ENCODE measurements at regions not wholly inside any gene's neighbourhood (a gene's known extent, or its start where the extent isn't known, plus 50 kb on each side); places are given as distances from the start of the nearest gene placed in this dataset.

DNA sequence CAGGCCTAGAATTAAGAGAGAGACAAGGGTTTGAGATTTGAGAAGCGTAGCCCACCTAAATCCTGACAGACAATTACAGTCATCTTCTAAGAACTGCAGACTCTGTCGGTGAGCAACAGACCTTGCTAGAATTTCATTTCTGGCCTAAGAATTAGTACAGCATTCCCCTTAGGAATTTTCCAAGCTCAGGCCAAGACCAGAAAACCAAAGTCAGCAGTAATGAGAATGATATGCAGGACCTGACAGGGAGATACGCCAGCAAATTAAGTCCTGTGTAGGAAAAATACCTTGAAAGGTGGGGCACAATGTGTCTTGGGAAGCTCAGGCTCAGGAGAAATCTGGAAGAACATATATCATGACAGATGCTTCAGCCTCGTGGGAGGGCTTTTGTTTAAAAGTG, 52.7 kb upstream of the HERPUD2 start:
- DNase-seq, result no peak
- TF ChIP-seq, protein P1, sequence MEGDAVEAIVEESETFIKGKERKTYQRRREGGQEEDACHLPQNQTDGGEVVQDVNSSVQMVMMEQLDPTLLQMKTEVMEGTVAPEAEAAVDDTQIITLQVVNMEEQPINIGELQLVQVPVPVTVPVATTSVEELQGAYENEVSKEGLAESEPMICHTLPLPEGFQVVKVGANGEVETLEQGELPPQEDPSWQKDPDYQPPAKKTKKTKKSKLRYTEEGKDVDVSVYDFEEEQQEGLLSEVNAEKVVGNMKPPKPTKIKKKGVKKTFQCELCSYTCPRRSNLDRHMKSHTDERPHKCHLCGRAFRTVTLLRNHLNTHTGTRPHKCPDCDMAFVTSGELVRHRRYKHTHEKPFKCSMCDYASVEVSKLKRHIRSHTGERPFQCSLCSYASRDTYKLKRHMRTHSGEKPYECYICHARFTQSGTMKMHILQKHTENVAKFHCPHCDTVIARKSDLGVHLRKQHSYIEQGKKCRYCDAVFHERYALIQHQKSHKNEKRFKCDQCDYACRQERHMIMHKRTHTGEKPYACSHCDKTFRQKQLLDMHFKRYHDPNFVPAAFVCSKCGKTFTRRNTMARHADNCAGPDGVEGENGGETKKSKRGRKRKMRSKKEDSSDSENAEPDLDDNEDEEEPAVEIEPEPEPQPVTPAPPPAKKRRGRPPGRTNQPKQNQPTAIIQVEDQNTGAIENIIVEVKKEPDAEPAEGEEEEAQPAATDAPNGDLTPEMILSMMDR (IDR thresholded peaks at IDR 0.05; ENCODE audit: borderline replicate concordance), result no peak
- Histone ChIP-seq H3K9me3 (replicated peaks) (no peaks in the 10 kb centered on the region), H3K27me3 (ENCODE audit: low read depth) (no peaks in the 10 kb centered on the region), H3K4me1 (no peaks in the 10 kb centered on the region), H3K4me3 (no peak overlapping the region), H3K27ac (replicated peaks) (no peak overlapping the region), H3K36me3 (no peaks in the 10 kb centered on the region)
- intact Hi-C loops (cut with micrococcal nuclease), result no loop called here

DNA sequence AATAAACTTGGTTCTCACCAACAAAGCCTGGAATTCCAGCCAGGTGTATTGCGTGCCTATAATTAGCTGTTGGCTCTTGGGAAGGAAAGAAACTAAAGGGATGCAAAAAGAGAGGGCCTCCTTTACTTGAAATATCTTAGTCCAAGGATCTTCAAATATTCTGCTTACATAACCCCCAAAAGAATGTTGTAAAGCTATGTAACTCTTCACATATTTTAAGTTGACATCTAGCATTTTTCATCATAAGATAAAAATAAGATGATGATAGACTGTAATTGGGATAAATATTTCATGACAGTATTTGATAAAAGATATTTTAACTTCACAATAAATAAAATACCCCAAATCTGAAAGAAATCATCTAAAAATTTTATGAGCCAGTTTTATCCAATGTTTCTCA, 52.5 kb upstream of the SEPTIN7 start:
- Histone ChIP-seq H3K4me1 (peaks cover 7% of the 10 kb centered on the region), H3K27me3 (ENCODE audit: low read depth) (no peaks in the 10 kb centered on the region), H3K9me3 (replicated peaks) (no peaks in the 10 kb centered on the region), H3K4me3 (no peak overlapping the region), H3K36me3 (no peaks in the 10 kb centered on the region), H3K27ac (replicated peaks) (no peak overlapping the region)
- TF ChIP-seq, protein P1 (IDR thresholded peaks at IDR 0.05; ENCODE audit: borderline replicate concordance), result no peak
- DNase-seq, result no peak
- intact Hi-C loops (cut with micrococcal nuclease), result no loop called here

DNA sequence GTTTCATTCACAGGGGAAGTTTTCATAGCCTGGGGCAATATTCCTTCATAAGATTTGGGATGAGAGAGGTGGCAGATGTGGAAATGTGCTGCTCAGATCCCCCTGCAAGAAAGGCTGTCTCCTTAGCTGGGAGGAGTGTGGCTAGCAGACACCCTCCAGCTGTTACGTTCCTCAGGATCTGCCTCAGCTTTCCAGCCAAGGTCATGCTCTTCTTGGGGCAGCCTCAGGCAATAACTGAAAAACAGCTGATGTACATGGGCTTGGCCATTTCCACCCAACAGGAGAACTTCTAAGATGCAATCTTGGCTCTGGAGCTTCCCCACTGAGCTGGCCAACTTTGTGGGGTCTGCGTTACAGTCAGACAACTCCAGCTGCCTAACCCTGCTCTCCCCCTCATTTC, 51.3 kb upstream of the SEPTIN7 start:
- TF ChIP-seq, protein P1 (IDR thresholded peaks at IDR 0.05; ENCODE audit: borderline replicate concordance), result no peak
- H3K9me3 ChIP-seq (replicated peaks), result no peaks in the 10 kb centered on the region
- no peaks in the 10 kb centered on the region for H3K27me3 ChIP-seq (ENCODE audit: low read depth)
- no peaks in the 10 kb centered on the region for H3K36me3 ChIP-seq
- H3K4me3 ChIP-seq, result no peak overlapping the region
- H3K4me1 ChIP-seq, result peaks cover 18% of the 10 kb centered on the region
- peak overlapping the region; percentile 17 for H3K27ac ChIP-seq (replicated peaks)
- peak; percentile 36 for DNase-seq
- intact Hi-C loops (cut with micrococcal nuclease), result no loop called here

Data from left ventricle myocardium inferior (tissue), 1 donor.